ENCODE measurements at regions not wholly inside any gene's neighbourhood (a gene's known extent, or its start where the extent isn't known, plus 50 kb on each side); places are given as distances from the start of the nearest gene placed in this dataset.

DNA sequence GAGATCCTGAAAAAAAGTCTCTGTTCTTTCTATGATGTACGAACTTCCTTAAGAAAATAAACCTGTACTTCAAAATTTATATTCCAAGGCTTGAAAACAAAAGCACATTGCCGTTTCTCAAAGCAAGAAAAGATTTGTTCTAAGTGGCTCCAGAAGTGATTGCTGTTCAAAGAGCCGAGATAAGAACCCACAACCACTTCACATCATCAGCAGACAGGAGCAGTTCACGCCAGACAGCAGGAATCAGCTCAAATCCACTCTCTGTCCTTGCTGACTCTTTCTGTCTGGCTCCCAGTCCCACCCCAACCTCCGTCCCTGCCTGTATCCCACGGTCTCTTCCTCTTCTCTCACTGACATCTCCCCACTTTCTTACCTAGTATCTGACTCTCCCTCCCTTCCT is 85.0 kb upstream of the MYOCD start:
- Histone ChIP-seq H3K4me1 (no peaks in the 10 kb centered on the region), H3K79me2 (ENCODE audit: low read depth) (no peaks in the 10 kb centered on the region), H3K9me3 (ENCODE audit: low read depth) (no peaks in the 10 kb centered on the region), H3K27ac (no peak overlapping the region), H3K27me3 (no peaks in the 10 kb centered on the region), H3K9ac (no peak overlapping the region), H2AFZ (replicated peaks) (no peak overlapping the region), H4K20me1 (ENCODE audit: low read depth) (no peaks in the 10 kb centered on the region), H3K4me3 (no peak overlapping the region), H3K4me2 (no peak overlapping the region), H3K36me3 (no peaks in the 10 kb centered on the region), H3F3A (ENCODE audit: low read depth) (no peaks in the 10 kb centered on the region)
- no peak overlapping the region for H3K4me3 Mint-ChIP-seq
- no peak for DNase-seq (ENCODE audit: low spot score)
- no peaks in the 10 kb centered on the region for H3K4me1 Mint-ChIP-seq
- no peak overlapping the region for H3K27ac Mint-ChIP-seq
- no peaks in the 10 kb centered on the region for H3K36me3 Mint-ChIP-seq
- H3K9me3 Mint-ChIP-seq = peaks cover 3% of the 10 kb centered on the region
- TF ChIP-seq EZH2 (IDR thresholded peaks at IDR 0.05) (no peak), EZH2phosphoT487 (IDR thresholded peaks at IDR 0.05) (no peak)
- TF ChIP-seq, protein P1, sequence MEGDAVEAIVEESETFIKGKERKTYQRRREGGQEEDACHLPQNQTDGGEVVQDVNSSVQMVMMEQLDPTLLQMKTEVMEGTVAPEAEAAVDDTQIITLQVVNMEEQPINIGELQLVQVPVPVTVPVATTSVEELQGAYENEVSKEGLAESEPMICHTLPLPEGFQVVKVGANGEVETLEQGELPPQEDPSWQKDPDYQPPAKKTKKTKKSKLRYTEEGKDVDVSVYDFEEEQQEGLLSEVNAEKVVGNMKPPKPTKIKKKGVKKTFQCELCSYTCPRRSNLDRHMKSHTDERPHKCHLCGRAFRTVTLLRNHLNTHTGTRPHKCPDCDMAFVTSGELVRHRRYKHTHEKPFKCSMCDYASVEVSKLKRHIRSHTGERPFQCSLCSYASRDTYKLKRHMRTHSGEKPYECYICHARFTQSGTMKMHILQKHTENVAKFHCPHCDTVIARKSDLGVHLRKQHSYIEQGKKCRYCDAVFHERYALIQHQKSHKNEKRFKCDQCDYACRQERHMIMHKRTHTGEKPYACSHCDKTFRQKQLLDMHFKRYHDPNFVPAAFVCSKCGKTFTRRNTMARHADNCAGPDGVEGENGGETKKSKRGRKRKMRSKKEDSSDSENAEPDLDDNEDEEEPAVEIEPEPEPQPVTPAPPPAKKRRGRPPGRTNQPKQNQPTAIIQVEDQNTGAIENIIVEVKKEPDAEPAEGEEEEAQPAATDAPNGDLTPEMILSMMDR (IDR thresholded peaks at IDR 0.05) = no peak
- H3K27me3 Mint-ChIP-seq (ENCODE audit: insufficient read depth, low read depth) = no peaks in the 10 kb centered on the region

DNA sequence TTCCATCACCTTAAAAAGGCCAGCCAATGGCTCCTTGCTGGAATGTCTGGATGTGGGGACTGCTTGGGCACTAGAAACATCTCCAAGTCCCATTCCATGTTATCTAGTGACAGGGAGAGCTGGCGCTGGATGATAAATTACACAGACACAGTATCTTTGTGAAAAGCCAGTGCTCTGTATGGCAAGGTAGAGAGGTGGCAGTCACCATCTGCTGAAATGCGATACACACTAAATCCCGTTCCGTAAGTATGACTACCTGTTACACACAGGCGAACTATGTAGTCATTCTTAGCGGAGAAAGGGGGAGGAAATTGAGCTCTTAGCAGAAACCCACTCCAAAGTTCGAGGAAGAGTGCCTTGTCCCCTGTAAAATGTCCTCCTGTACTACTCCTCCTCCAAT is 81.0 kb upstream of the MYOCD start:
- H3K36me3 ChIP-seq = no peaks in the 10 kb centered on the region
- peak overlapping the region; percentile 36 for H2AFZ ChIP-seq (replicated peaks)
- no peaks in the 10 kb centered on the region for H3K27me3 Mint-ChIP-seq (ENCODE audit: insufficient read depth, low read depth)
- H3K4me3 Mint-ChIP-seq = no peak overlapping the region
- H3K27ac Mint-ChIP-seq = no peak overlapping the region
- no peak overlapping the region for H3K4me2 ChIP-seq
- no peaks in the 10 kb centered on the region for H3K27me3 ChIP-seq
- no peaks in the 10 kb centered on the region for H3K4me1 ChIP-seq
- no peaks in the 10 kb centered on the region for H4K20me1 ChIP-seq (ENCODE audit: low read depth)
- no peaks in the 10 kb centered on the region for H3K36me3 Mint-ChIP-seq
- no peaks in the 10 kb centered on the region for H3K4me1 Mint-ChIP-seq
- DNase-seq (ENCODE audit: low spot score) = no peak
- no peaks in the 10 kb centered on the region for H3K9me3 ChIP-seq (ENCODE audit: low read depth)
- no peaks in the 10 kb centered on the region for H3F3A ChIP-seq (ENCODE audit: low read depth)
- no peaks in the 10 kb centered on the region for H3K79me2 ChIP-seq (ENCODE audit: low read depth)
- no peak overlapping the region for H3K27ac ChIP-seq
- TF ChIP-seq EZH2phosphoT487 (IDR thresholded peaks at IDR 0.05) (no peak), EZH2 (IDR thresholded peaks at IDR 0.05) (no peak)
- TF ChIP-seq, protein P1 (IDR thresholded peaks at IDR 0.05) = no peak
- no peak overlapping the region for H3K4me3 ChIP-seq
- peaks cover 3% of the 10 kb centered on the region for H3K9me3 Mint-ChIP-seq
- no peak overlapping the region for H3K9ac ChIP-seq

DNA sequence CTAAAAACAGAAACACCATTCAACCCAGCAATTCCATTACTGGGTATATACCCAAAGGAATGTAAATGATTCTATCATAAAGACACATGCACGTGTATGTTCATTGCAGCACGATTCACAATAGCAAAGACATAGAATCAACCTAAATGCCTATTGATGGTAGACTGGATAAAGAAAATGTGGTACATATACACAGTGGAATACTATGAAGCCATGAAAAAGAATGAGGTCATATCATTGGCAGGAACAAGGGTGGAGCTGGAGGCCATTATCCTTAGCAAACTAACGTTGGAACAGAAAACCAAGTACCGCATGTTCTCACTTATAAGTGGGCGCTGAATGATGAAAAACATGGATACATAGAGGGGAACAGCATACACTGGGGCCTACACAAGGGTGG is 77.2 kb upstream of the MYOCD start:
- Mint-ChIP-seq H3K4me1 (no peaks in the 10 kb centered on the region), H3K36me3 (no peaks in the 10 kb centered on the region), H3K9me3 (no peaks in the 10 kb centered on the region), H3K4me3 (no peak overlapping the region), H3K27ac (no peak overlapping the region), H3K27me3 (ENCODE audit: insufficient read depth, low read depth) (peaks cover 3% of the 10 kb centered on the region)
- H3K4me1 ChIP-seq = no peaks in the 10 kb centered on the region
- no peaks in the 10 kb centered on the region for H3K36me3 ChIP-seq
- TF ChIP-seq EZH2phosphoT487 (IDR thresholded peaks at IDR 0.05) (no peak), EZH2 (IDR thresholded peaks at IDR 0.05) (no peak)
- TF ChIP-seq, protein P1 (IDR thresholded peaks at IDR 0.05) = no peak
- H2AFZ ChIP-seq (replicated peaks) = no peak overlapping the region
- H3K4me3 ChIP-seq = no peak overlapping the region
- no peaks in the 10 kb centered on the region for H3K9me3 ChIP-seq (ENCODE audit: low read depth)
- H3K27me3 ChIP-seq = no peaks in the 10 kb centered on the region
- H3K27ac ChIP-seq = no peak overlapping the region
- H4K20me1 ChIP-seq (ENCODE audit: low read depth) = no peaks in the 10 kb centered on the region
- H3K9ac ChIP-seq = no peak overlapping the region
- H3K4me2 ChIP-seq = no peak overlapping the region
- H3F3A ChIP-seq (ENCODE audit: low read depth) = no peaks in the 10 kb centered on the region
- H3K79me2 ChIP-seq (ENCODE audit: low read depth) = no peaks in the 10 kb centered on the region
- no peak for DNase-seq (ENCODE audit: low spot score)

DNA sequence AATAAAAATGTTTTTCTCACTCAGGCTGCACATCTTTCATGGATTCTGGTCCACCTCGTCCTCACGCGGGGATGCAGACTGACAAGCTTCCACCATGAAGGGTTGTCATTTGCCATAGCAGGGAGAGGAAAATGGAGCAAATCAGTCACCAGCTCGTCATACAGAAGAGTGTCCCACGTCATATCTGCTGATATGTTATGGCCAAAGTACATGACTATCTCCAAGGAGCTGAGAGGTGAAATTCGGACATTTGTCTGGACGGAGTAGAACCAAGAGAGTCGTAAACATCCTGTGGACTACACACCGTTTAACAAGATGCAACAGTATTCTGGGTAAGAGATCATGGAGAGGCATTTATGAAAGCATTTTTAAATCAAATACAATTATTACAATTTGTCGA is 75.3 kb upstream of the MYOCD start:
- Mint-ChIP-seq H3K27ac (no peak overlapping the region), H3K36me3 (no peaks in the 10 kb centered on the region), H3K4me3 (no peak overlapping the region), H3K27me3 (ENCODE audit: insufficient read depth, low read depth) (peaks cover 3% of the 10 kb centered on the region), H3K9me3 (no peaks in the 10 kb centered on the region), H3K4me1 (no peaks in the 10 kb centered on the region)
- Histone ChIP-seq H3K27ac (no peak overlapping the region), H2AFZ (replicated peaks) (no peak overlapping the region), H3K4me2 (no peak overlapping the region), H3K9me3 (ENCODE audit: low read depth) (no peaks in the 10 kb centered on the region), H3K4me1 (no peaks in the 10 kb centered on the region), H3K27me3 (no peaks in the 10 kb centered on the region), H3K9ac (no peak overlapping the region), H3F3A (ENCODE audit: low read depth) (no peaks in the 10 kb centered on the region), H3K4me3 (no peak overlapping the region), H3K36me3 (no peaks in the 10 kb centered on the region), H4K20me1 (ENCODE audit: low read depth) (no peaks in the 10 kb centered on the region), H3K79me2 (ENCODE audit: low read depth) (no peaks in the 10 kb centered on the region)
- TF ChIP-seq EZH2 (IDR thresholded peaks at IDR 0.05) (no peak), EZH2phosphoT487 (IDR thresholded peaks at IDR 0.05) (no peak)
- TF ChIP-seq, protein P1 (IDR thresholded peaks at IDR 0.05) = no peak
- no peak for DNase-seq (ENCODE audit: low spot score)

Data from neural progenitor cell (in vitro differentiated cells).